OCI-LY7 (cell line): ENCODE measurements at regions not wholly inside any gene's neighbourhood (a gene's known extent, or its start where the extent isn't known, plus 50 kb on each side); places are given as distances from the start of the nearest gene placed in this dataset.

Experiments used
- CTCF ChIP-seq: fragments of 200-600 bp; sonication (generic); conservative IDR thresholded peaks from 2 replicates; pipeline ENCODE4 v1.5.1; 2014; ENCODE audit warnings: mild to moderate bottlenecking, antibody characterized with exemption, low read length, moderate library complexity, mixed read lengths
- EZH2phosphoT487 ChIP-seq: fragments of 200-600 bp; sonication (generic); IDR thresholded peaks from 2 replicates; pipeline ENCODE4 v1.6.1; 2018; ENCODE audit warnings: low read depth, borderline replicate concordance, mild to moderate bottlenecking, mixed run types, antibody characterized with exemption, low read length, moderate library complexity, mixed read lengths

GRCh38 chr2:162992828-162993227 is 154.3 kb upstream of the KCNH7 start:
- TF ChIP-seq CTCF (no peak), EZH2phosphoT487 (no peak)
